Endothelial cell of umbilical vein (primary cell): ENCODE measurements at regions not wholly inside any gene's neighbourhood (a gene's known extent, or its start where the extent isn't known, plus 50 kb on each side); places are given as distances from the start of the nearest gene placed in this dataset.

Experiments used
- BruUV-seq: library from RNA; stranded (reverse); fragments of 400-500 nt; replicated peaks from 2 replicates; lab custom pipeline; 2021; lab: Mats Ljungman, UMichigan
- CTCF ChIA-PET: fragments of 300-600, 350-600 bp; sonication (Branson Sonifier 250); formaldehyde crosslinking; loops from one replicate; lab custom pipeline; 2021; ENCODE audit warnings: antibody characterized with exemption, inconsistent platforms; lab: Charles Lee
- POLR2A ChIA-PET: fragments of 300-600, 350-600 bp; sonication (Branson Sonifier 250); formaldehyde crosslinking; loops from one replicate; lab custom pipeline; 2021; ENCODE audit warnings: antibody characterized with exemption, inconsistent platforms; lab: Charles Lee
- DNase-seq: peaks from one replicate; pipeline ENCODE4 v3.0.0-alpha.2; 2011; ENCODE audit warnings: low read depth, low spot score
- FAIRE-seq: peaks from 2 replicates; lab custom pipeline; 2011; peaks lifted over from hg19 to GRCh38; lab: Jason Lieb, UNC
- H2AFZ ChIP-seq: 2 replicates; pipeline ENCODE4 v1.6.0; 2012; ENCODE audit warnings: low read depth, low read length, control low read depth, inconsistent platforms
- H3K27ac ChIP-seq: 2 replicates; pipeline ENCODE4 v1.5.1; 2011; ENCODE audit warnings: low read depth, mild to moderate bottlenecking, control low read depth, low read length, moderate library complexity; ENCODE audit not compliant: insufficient read depth
- H3K27me3 ChIP-seq, 2 experiments: 2 replicates each; pipeline versions ENCODE4 v1.6.0 to v1.6.1; 2011; ENCODE audit warnings: low read length in 2 of 2, mixed read lengths in 1 of 2; ENCODE audit not compliant: control insufficient read depth in 2 of 2, insufficient read depth in 2 of 2
- H3K36me3 ChIP-seq, 2 experiments: 2 replicates in 1 of 2; 3 replicates in 1 of 2; pipeline ENCODE4 v1.5.1; 2011; ENCODE audit warnings: low read length in 2 of 2, mild to moderate bottlenecking in 1 of 2, moderate library complexity in 1 of 2; ENCODE audit not compliant: control insufficient read depth in 2 of 2, insufficient read depth in 2 of 2; ENCODE audit errors: extremely low read depth in 1 of 2
- H3K4me1 ChIP-seq: 3 replicates; pipeline ENCODE4 v1.5.1; 2011; ENCODE audit warnings: mild to moderate bottlenecking, low read length; ENCODE audit not compliant: control insufficient read depth, insufficient read depth; ENCODE audit errors: extremely low read depth
- H3K4me2 ChIP-seq: 2 replicates; pipeline ENCODE4 v1.6.1; 2011; ENCODE audit warnings: low read length, control low read depth, mixed read lengths; ENCODE audit not compliant: insufficient read depth
- H3K4me3 ChIP-seq, 3 experiments: fragments of 200-600 bp in 1 of 3; sonication (generic), shearing (Covaris generic) in 1 of 3; replicated peaks in 1 of 3; 2 replicates each; pipeline ENCODE4 v1.5.1; 2011 to 2016; ENCODE audit warnings: control low read depth in 3 of 3, low read length in 3 of 3, mild to moderate bottlenecking in 2 of 3, inconsistent platforms in 1 of 3, low read depth in 1 of 3, moderate library complexity in 1 of 3; ENCODE audit not compliant: insufficient read depth in 1 of 3
- H3K79me2 ChIP-seq: 2 replicates; pipeline ENCODE4 v1.6.0; 2012; ENCODE audit warnings: low read length, inconsistent platforms; ENCODE audit not compliant: control insufficient read depth, insufficient read depth
- H3K9ac ChIP-seq: replicated peaks from 2 replicates; pipeline ENCODE3; 2011; ENCODE audit warnings: low read length, control low read depth; ENCODE audit not compliant: insufficient read depth; ENCODE audit errors: extremely low read depth
- H3K9me1 ChIP-seq: replicated peaks from 3 replicates; pipeline ENCODE4 v1.6.0; 2011; ENCODE audit warnings: mild to moderate bottlenecking, low read length; ENCODE audit not compliant: control insufficient read depth, insufficient read depth; ENCODE audit errors: extremely low read depth
- H3K9me3 ChIP-seq: replicated peaks from 2 replicates; pipeline ENCODE4 v1.5.1; 2012; ENCODE audit warnings: low read length, inconsistent platforms; ENCODE audit not compliant: control insufficient read depth, insufficient read depth
- H4K20me1 ChIP-seq: replicated peaks from 2 replicates; pipeline ENCODE3; 2011; ENCODE audit warnings: mild to moderate bottlenecking, low read length; ENCODE audit not compliant: control insufficient read depth, insufficient read depth; ENCODE audit errors: extremely low read depth
- EZH2 ChIP-seq: IDR thresholded peaks from 2 replicates; pipeline ENCODE4 v1.6.1; 2012; ENCODE audit warnings: borderline replicate concordance, low read depth, mild to moderate bottlenecking, moderate library complexity, low read length, inconsistent platforms; ENCODE audit not compliant: severe bottlenecking
- FOS ChIP-seq: IDR thresholded peaks from 2 replicates; pipeline ENCODE4 v1.6.1; 2011; ENCODE audit warnings: mild to moderate bottlenecking, low read length, moderate library complexity, borderline replicate concordance; ENCODE audit not compliant: insufficient read depth
- GATA2 ChIP-seq: IDR thresholded peaks from 2 replicates; pipeline ENCODE4 v1.7.0; 2011; ENCODE audit warnings: low read depth, mild to moderate bottlenecking, moderate library complexity, mixed read lengths, low read length; ENCODE audit not compliant: insufficient read length, insufficient read depth
- POLR2A ChIP-seq: IDR thresholded peaks from 2 replicates; pipeline ENCODE4 v1.6.1; 2012; ENCODE audit warnings: low read depth, mild to moderate bottlenecking, control low read depth, low read length
- POLR2AphosphoS5 ChIP-seq: IDR thresholded peaks from 2 replicates; pipeline ENCODE4 v1.6.1; 2012; ENCODE audit warnings: low read depth, mild to moderate bottlenecking, control low read depth, low read length, moderate library complexity; ENCODE audit not compliant: insufficient read depth
- dilution Hi-C: fragments of 300-500 bp; cut with MboI; formaldehyde crosslinking; loops from one replicate; pipeline ENCODE4 v1.15.0; 2019; ENCODE audit warnings: low sequenced_read_pairs; ENCODE audit not compliant: extremely low pct_ligation_motif_present
- intact Hi-C: fragments of 100-400 bp; cut with micrococcal nuclease; formaldehyde crosslinking; loops from one replicate; pipeline ENCODE4 v1.10.0; 2022
- TF ChIP-seq, protein P1 (sequence below): IDR thresholded peaks from 2 replicates; pipeline ENCODE4 v1.6.1; 2011; ENCODE audit not compliant: insufficient read depth, insufficient read length
- TF ChIP-seq, protein P2 (sequence below), 2 donors: IDR thresholded peaks; 1 replicate in 1 of 2; 2 replicates in 1 of 2; pipeline ENCODE4 v1.5.1; 2011; ENCODE audit warnings: low read length in 2 of 2, mild to moderate bottlenecking in 2 of 2, moderate library complexity in 2 of 2, control low read depth in 1 of 2, inconsistent platforms in 1 of 2, low read depth in 1 of 2; ENCODE audit not compliant: insufficient read depth in 1 of 2; ENCODE audit errors: extremely low read depth in 1 of 2

DNA sequence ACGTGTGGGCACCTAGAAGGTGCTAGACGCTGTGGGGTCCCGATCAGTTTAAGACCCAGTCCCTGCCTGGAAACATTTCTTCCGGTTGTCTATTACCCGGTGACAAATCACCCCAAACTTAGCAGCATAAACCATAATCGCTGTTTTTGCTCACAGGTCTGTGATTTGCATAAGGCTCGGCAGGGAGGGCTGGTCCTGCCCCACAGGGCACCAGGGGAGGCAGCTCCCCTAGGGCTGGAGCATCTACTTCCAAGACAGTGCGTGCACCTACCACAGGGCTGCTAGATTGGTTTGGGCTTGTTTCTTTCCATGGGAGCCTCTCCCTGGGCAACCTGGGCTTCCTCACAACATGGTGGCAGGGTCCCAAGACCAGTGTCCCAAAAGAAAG is 214.5 kb upstream of the CIBAR2 start:
- Histone ChIP-seq H3K27ac (no peak overlapping the region), H3K4me3 (no peak overlapping the region), H3K36me3 (no peaks in the 10 kb centered on the region), H3K4me1 (peaks cover 20% of the 10 kb centered on the region), H3K9me3 (no peaks in the 10 kb centered on the region), H3K9me1 (no peaks in the 10 kb centered on the region), H3K4me2 (no peak overlapping the region), H2AFZ (no peak overlapping the region), H3K79me2 (no peaks in the 10 kb centered on the region), H4K20me1 (no peaks in the 10 kb centered on the region), H3K9ac (no peak overlapping the region), H3K27me3 (no peaks in the 10 kb centered on the region)
- TF ChIP-seq, protein P1, sequence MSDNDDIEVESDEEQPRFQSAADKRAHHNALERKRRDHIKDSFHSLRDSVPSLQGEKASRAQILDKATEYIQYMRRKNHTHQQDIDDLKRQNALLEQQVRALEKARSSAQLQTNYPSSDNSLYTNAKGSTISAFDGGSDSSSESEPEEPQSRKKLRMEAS: no peak
- TF ChIP-seq POLR2AphosphoS5 (no peak), POLR2A (no peak)
- POLR2A ChIA-PET: no interaction called here
- FAIRE-seq: no peak
- dilution Hi-C loops (no loop called here), intact Hi-C loops (no loop called here)
- no TSS peak for BruUV-seq
- CTCF ChIA-PET: interaction anchor here (0.7 kb wide), 1 partner anchor 25 kb away, joined by 3 read pairs; no protein-coding TSS in a partner anchor
- no peak for DNase-seq

DNA sequence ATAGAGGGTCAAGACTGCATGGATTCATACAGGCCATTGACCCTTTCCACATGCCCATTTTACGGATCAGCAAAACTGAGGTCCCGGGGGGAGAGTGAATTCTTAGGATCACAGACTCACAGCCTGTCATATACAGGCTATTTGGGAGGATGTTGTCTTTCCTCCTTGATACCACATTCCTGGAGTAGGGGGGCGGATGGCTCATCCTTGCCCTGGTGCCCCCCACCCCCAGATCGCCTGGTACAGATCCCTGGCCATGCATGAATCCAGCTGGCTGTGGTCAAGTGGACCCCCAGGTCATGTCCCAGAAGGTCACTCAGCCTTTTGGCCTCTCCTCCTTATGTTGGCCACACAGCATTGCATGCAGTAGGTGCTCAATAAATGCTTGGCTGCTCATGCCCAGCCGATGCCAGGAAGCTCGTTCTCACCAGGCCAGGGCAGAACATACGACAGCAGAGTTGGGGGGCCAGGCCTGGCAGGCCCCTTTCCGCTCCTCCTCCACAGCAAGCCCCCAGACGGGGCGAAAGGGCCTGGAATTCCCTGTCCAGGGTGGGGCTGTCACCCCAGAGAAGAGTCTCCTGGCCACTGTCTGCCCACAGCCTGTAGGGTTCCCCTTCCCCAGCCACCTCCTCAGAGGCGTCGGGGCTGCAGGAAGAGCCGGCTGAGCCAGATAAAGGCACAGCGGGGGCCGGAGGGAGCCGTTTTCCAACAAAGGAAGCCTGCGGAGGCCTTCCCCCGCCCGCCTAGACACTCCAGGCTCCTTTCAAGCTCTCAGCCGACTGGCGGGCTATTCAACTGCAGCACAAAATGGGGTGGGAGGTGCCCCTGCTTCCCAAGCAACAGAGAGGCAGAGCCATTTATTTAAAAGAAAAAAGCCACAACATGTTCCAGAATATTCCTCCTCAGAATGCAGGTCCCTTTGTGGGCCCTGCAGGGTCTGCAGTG is 215.7 kb upstream of the CIBAR2 start:
- BruUV-seq: no TSS peak
- Histone ChIP-seq H4K20me1 (no peaks in the 10 kb centered on the region), H3K27ac (no peak overlapping the region), H3K27me3 (no peaks in the 10 kb centered on the region), H3K4me3 (no peak overlapping the region), H3K36me3 (no peaks in the 10 kb centered on the region), H3K9ac (no peak overlapping the region), H3K4me2 (no peak overlapping the region), H3K9me1 (no peaks in the 10 kb centered on the region), H2AFZ (peak overlapping the region; percentile 31), H3K79me2 (no peaks in the 10 kb centered on the region), H3K9me3 (no peaks in the 10 kb centered on the region), H3K4me1 (peaks cover 18% of the 10 kb centered on the region)
- ChIA-PET CTCF (interaction anchor here (0.7 kb wide), 1 partner anchor 26 kb away, joined by 3 read pairs; no protein-coding TSS in a partner anchor), POLR2A (no interaction called here)
- intact Hi-C loops (no loop called here), dilution Hi-C loops (no loop called here)
- TF ChIP-seq, protein P2, sequence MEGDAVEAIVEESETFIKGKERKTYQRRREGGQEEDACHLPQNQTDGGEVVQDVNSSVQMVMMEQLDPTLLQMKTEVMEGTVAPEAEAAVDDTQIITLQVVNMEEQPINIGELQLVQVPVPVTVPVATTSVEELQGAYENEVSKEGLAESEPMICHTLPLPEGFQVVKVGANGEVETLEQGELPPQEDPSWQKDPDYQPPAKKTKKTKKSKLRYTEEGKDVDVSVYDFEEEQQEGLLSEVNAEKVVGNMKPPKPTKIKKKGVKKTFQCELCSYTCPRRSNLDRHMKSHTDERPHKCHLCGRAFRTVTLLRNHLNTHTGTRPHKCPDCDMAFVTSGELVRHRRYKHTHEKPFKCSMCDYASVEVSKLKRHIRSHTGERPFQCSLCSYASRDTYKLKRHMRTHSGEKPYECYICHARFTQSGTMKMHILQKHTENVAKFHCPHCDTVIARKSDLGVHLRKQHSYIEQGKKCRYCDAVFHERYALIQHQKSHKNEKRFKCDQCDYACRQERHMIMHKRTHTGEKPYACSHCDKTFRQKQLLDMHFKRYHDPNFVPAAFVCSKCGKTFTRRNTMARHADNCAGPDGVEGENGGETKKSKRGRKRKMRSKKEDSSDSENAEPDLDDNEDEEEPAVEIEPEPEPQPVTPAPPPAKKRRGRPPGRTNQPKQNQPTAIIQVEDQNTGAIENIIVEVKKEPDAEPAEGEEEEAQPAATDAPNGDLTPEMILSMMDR (IDR thresholded peaks at IDR 0.05; ENCODE audit: extremely low read depth in 1 of 2, insufficient read depth in 1 of 2, low read depth in 1 of 2, low read length in 2 of 2): no peak
- TF ChIP-seq EZH2 (peak; percentile 30), GATA2 (no peak), FOS (no peak)
- DNase-seq (peak; percentile 74), FAIRE-seq (peak; percentile 71)
